AG04449 (cell line): ENCODE measurements at regions not wholly inside any gene's neighbourhood (a gene's known extent, or its start where the extent isn't known, plus 50 kb on each side); places are given as distances from the start of the nearest gene placed in this dataset.

Source experiments
- CTCF ChIA-PET: fragments of 350-600 bp; formaldehyde crosslinking; extraction: SDS; loops from one replicate; lab custom pipeline; 2021; ENCODE audit warnings: antibody characterized with exemption; lab: Yijun Ruan, JAX
- POLR2A ChIA-PET: fragments of 400-600, 350-600 bp; formaldehyde crosslinking; extraction: SDS; loops from one replicate; lab custom pipeline; 2020; ENCODE audit warnings: antibody characterized with exemption, inconsistent platforms; lab: Yijun Ruan, JAX
- DNase-seq: peaks from one replicate; pipeline ENCODE4 v3.0.0-alpha.2; 2010; ENCODE audit warnings: low read depth, low spot score
- H3K4me3 ChIP-seq: 2 replicates; pipeline ENCODE4 v1.5.1; 2011; ENCODE audit warnings: low read depth, mild to moderate bottlenecking, control low read depth, low read length
- CTCF ChIP-seq: IDR thresholded peaks from one replicate; pipeline ENCODE4 v1.5.1; 2011; ENCODE audit warnings: mild to moderate bottlenecking, moderate library complexity, low read length, control low read depth, inconsistent platforms; ENCODE audit not compliant: insufficient read depth; ENCODE audit errors: missing control alignments

GRCh38 chr7:156025675-156026074 is 213.4 kb upstream of the SHH start:
- no peak for TF ChIP-seq CTCF
- DNase-seq: no peak
- POLR2A ChIA-PET: no interaction called here

GRCh38 chr7:156024201-156024600 is 211.9 kb upstream of the SHH start:
- no peak overlapping the region for H3K4me3 ChIP-seq
- no peak for DNase-seq
- no peak for TF ChIP-seq CTCF
- POLR2A ChIA-PET: no interaction called here
- CTCF ChIA-PET: no interaction called here

More at GRCh38 chr7:156025675-156026074, 213.4 kb upstream of the SHH start:
- H3K4me3 ChIP-seq: no peak overlapping the region
- CTCF ChIA-PET: no interaction called here

GRCh38 chr7:156022483-156023459 is 210.5 kb upstream of the SHH start:
- no peak overlapping the region for H3K4me3 ChIP-seq
- CTCF ChIA-PET: no interaction called here
- no peak for TF ChIP-seq CTCF
- POLR2A ChIA-PET: no interaction called here
- no peak for DNase-seq

- no peak overlapping the region for H3K4me3 ChIP-seq
- DNase-seq: no peak
- ChIA-PET POLR2A (no interaction called here), CTCF (no interaction called here)
- TF ChIP-seq CTCF: no peak
These were observed 209.2 kb upstream of the SHH start for GRCh38 chr7:156021471-156021870.

GRCh38 chr7:156020566-156020965 is 208.3 kb upstream of the SHH start:
- TF ChIP-seq CTCF: no peak
- no peak for DNase-seq
- no peak overlapping the region for H3K4me3 ChIP-seq
- POLR2A ChIA-PET: no interaction called here
- CTCF ChIA-PET: no interaction called here

- CTCF ChIA-PET: no interaction called here
- TF ChIP-seq CTCF: no peak
- no peak for DNase-seq
- POLR2A ChIA-PET: no interaction called here
- H3K4me3 ChIP-seq: no peak overlapping the region
These were observed 207.7 kb upstream of the SHH start for GRCh38 chr7:156019776-156020565.
